ENCODE measurements at regions not wholly inside any gene's neighbourhood (a gene's known extent, or its start where the extent isn't known, plus 50 kb on each side); places are given as distances from the start of the nearest gene placed in this dataset.
"Not testable (repeated sequence)": the region's sequence is repeated elsewhere in the genome, so short reads cannot be mapped to it uniquely, and the experiment has no call there.

DNA sequence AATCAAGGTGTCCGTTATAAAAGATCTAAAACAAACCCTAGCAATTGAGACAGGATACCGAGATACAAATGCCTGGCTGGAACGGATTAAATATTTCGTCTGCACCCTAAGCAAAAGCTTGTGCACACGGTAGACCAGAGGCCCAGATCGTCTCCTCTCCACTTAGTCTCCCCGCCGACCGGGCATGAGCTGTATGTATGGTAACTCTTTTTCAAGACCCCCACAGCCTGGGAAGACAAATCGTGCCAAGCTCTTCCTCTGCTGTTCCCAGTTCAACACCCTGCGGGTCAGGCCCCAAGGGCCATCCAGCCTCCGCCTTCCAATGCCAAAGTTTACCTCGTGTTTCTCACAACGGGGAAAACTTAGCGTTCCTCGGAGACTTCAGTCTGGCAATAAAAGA lies 285.7 kb upstream of the GALNT17 start:
- DNase-seq (ENCODE audit: low read depth in 2 of 3, low spot score in 1 of 3): no peak

DNA sequence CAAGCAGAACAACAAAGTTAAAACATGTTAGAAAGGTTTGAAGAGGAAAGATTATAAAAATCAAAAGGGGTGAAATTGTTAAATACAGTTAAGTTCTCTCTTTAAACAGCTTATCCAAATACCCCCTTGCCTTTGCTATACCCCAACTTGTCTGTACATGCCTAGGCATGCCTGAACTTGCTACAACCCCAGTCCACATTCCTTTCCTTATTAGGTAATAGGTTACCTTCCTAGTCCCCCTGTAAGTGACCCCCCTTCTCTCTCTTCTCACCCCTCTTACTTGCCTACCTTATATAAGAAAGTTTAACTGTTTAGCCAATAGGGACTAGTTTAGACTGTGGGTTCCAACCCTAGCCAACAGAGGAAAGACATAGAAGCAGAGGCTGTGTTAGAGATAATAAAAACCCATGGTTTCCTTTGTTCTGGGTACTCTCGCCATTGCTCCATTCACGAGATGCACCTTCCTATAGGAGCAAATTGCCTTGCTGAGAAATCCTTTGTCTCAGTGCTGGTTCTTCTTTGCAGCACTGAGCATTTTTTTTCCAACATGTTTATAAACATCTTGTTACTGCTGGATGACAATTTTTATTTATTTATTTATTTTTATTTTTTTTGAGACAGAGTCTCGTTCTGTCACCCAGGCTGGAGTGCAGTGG lies 282.2 kb upstream of the GALNT17 start:
- no peak for DNase-seq (ENCODE audit: low read depth in 2 of 3, low spot score in 1 of 3)

DNA sequence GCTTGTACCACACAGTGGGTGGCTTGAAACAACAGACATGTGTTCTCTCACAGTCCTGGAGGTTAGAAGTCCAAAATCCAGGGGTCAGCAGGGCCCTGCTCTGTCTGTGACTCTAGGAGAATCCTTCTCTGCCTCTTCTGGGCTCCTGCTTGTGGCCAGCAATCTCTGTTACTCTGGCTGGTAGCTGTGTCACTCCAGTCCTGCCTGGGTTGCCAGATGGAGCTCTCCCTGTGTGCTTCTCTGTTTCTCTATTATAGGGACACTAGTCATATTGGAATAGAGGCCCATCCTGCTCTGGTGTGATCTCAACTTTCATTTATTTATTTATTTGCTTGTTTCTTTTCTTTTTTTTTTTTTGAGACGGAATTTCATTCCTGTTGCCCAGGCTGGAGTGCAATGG lies 276.6 kb upstream of the GALNT17 start:
- no peak for DNase-seq (ENCODE audit: low read depth in 2 of 3, low spot score in 1 of 3)

DNA sequence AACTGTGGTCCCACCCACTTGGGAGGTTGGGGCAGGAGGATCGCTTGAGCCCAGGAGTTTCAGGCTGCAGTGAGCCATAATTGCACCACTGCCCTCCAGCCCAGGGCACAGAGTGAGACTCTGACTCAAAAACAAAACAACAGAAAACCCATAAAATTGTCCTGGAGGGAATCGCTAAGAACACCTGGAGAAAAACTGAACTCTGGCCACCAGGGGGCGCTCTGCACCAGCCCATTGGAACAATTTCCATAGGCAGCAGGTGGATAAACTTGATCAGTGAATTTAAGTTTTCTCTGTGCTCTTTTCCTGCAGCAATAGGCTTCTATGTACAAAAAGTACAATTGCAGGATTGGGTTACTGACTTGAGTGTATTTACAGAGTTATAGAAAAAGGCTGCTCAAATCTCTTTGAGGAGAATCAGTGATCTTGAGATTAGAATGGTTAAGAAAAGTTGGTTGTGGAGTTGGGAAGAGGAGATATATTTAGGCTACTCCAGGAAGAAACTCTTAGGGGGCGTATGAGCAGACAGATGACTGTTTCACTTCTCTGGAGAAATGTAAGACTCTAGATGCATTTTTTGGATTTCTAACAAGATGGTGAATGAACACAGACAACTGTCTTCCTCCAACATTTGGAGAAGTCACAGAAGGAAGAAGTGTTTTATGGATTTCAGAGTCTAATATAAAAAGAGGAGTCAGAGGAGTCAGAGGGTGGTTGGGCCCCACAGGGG lies 274.9 kb upstream of the GALNT17 start:
- DNase-seq (ENCODE audit: low read depth in 2 of 3, low spot score in 1 of 3): peak; percentile 37 to 56 (median 49)

DNA sequence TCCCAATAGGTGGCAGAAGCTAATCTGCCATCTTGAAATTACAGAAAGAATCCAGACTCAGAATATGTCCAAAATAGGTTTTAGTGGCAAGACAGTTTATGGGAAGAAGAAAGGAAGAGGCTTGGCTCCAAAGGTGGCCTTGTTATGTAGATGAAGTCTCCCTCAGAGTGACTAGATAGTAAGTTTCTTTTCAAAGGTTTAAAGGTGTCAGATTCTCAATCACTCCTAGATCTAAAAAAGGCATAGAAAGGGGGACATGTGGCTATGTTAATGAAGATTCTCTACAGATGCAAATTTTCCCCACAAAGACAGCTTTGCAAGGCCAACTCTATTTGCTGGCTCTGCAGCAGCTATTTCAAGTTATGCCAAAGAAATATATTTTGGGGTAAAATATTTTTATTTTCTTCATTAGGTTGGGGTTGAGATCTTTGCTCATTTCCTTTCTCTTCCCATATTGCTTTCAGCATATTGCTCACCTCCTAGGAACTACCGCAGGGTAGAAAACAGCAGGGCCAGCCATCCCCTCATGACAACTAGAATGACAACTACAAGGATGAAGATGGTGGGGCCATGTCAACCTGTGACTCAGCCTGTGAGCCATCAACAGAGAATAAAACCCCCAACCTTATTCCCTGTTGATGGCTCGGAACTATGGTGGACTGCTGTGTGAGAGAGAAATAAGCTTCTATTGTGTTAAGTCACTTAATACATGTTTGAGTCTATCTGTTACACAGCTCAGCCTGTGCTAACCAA lies 274.0 kb upstream of the GALNT17 start:
- no peak for DNase-seq (ENCODE audit: low read depth in 2 of 3, low spot score in 1 of 3)

DNA sequence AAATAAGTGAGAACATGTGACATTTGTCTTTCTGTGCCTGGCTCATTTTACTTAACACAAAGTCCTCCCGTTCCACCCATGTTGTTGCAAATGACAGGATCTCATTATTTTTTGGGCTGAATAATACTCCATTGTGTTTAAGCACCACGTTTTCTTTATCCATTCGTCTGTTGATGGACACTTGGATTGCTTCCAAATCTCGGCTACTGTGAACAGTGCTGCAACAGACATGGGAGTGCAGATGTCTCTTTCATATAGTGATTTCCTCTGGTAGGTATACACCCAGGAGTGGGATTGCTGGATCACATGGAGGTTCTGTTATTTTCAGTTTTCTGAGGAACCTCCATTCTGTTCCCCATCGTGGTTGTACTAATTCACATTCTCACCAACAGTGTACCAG lies 264.4 kb upstream of the GALNT17 start:
- no peak for DNase-seq (ENCODE audit: low read depth in 2 of 3, low spot score in 1 of 3)

DNA sequence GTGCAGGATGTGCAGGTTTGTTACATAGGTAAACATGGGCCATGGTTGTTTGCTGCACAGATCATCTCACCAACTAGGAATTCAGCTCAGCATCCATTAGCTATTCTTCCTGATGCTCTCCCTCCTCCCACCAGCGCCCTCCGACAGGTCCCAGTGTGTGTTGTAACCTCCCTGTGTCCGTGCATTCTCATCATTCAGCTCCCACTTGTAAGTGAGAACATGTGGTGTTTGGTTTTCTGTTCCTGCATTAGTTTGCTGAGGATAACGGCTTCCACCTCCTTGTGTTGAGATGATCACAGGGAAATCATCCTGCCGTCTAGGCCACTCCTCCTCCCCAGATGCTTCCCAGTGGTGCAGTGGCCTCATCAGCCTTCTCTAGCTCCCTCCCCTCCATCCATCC lies 261.6 kb upstream of the GALNT17 start:
- DNase-seq (ENCODE audit: low read depth in 2 of 3, low spot score in 1 of 3): no peak

DNA sequence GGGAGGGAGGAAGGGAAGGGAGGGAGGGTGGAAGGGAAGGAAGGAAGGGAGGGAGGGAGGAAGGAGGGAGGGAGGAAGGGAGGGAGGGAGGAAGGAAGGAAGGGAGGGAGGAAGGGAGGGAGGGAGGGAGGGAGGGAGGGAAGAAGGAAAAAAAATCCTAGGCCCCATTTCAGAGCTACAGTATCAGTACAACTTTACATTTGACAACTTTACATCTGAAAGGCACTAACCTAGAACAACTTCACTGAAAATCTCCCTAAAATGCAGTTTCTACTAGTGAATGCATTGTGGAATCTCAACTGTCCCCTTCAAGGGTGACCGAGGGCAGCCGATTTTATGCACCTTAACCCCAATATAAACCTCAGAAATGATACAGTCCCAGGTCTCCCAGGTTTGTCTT lies 259.8 kb upstream of the GALNT17 start:
- no peak for DNase-seq (ENCODE audit: low read depth in 2 of 3, low spot score in 1 of 3)

DNA sequence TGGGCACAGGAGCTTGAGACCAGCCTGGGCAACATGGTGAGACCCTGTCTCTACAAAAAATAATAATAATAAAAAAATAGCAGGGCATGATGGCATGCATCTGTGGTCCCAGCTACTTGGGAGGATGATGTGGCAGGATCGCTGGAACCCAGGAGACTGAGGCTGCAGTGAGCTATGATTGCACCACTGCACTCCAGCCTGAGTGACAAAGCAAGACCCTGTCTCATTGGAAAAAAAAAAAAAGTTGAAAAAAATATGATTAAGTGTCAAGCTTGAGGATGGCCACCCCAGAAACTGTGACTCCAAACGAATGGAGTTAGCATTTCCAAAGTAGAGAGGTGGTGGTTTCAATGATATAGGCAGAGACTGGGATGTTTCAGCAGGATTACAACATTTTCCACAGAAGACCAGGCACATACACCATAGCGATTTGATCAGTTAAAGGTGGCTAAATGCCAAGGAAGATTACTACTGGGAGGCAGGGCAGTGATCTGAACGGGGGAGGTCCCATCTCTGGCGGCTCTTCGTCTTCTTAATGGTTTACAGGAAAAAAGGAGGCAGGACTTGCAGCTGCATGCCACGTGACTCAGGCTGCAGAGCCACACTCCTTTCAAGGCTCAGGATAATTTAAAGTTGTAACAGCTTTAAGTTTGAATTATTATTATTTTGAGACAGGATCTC lies 250.6 kb upstream of the GALNT17 start:
- no peak for DNase-seq (ENCODE audit: low read depth in 2 of 3, low spot score in 1 of 3)

DNA sequence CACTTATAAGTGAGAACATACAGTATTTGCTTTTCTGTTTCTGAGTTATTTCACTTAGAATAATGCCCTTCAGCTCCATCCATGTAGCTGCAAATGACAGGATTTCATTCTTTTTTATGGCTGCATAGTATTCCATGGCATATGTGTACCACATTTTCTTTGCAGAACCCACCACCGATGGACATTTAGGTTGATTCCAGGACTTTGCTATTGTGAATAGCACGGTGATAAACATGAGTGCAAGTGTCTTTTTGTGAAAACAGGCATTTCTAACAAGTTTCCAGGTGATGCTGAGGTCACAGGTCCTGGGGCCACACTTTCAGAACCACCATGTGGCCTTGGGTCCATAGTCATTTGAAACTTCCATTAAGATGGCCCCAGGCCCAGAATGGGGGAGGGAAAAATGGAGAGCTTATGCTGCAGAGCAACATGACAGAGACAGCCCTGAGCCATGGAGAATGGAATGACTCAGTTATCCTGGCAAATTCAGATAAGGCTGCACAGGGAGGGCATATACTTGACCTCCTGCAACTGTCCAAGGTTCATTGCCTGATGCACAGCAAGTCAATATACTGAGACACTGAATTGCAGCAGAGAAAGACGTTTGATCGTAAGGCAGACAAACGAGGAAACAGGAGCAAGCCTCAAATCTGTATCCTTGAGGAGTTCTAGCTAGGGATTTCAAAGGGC lies 248.0 kb upstream of the GALNT17 start:
- no peak for DNase-seq (ENCODE audit: low read depth in 2 of 3, low spot score in 1 of 3)

DNA sequence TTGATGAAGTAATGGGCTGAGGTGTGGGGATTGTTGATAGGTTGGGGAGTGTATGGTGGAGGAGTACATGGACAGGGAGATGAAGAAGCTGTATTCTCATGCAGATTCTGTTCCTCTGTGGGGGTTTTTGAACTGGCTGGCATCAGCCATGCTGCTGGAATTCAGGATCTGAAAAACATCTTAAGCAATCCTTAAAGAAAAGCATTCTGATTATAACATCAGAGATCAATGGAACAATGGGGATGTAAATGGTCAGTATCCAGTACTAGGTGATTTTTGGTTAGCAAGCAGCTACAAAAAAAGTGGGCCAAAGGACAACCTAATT lies 247.5 kb upstream of the GALNT17 start:
- no peak for DNase-seq (ENCODE audit: low read depth in 2 of 3, low spot score in 1 of 3)

DNA sequence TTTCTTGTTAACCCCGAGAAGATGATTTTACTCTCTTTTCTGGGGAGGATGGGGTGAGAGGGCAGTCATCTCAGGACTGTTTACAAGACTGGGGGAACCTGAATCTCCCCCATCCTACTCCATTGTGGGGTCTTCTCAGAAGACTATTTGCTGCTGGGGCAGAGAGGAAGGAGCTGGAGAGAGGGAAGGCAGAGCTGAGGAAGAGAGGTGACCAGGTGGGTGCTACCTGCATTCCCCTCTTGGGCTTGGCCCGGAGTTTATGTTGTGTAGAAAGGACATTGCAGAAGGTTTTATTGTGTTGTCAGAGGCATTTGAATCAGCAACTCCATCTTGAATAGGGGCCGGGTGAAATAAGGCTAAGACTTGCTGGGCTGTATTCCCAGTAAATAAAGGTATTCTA lies 247.1 kb upstream of the GALNT17 start:
- no peak for DNase-seq (ENCODE audit: low read depth in 2 of 3, low spot score in 1 of 3)

DNA sequence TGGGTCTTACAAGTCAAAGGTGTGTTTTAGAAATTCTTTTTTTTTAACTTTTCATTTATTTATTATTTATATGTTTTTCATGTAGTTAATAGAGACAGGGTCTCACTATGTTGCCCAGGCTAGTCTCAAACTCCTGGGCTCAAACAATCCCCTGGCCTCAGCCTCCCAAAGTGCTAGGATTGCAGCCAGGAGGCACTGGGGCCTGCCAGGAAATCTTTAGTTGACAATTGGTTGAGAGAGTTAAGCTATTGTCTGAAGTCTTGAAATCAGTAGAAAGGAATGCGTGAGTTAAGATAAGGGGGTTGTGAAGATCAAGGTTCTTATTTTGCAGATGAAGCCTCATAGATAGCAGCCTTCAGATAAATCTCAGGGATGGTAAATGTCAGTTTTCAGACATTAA lies 245.4 kb upstream of the GALNT17 start:
- no peak for DNase-seq (ENCODE audit: low read depth in 2 of 3, low spot score in 1 of 3)

DNA sequence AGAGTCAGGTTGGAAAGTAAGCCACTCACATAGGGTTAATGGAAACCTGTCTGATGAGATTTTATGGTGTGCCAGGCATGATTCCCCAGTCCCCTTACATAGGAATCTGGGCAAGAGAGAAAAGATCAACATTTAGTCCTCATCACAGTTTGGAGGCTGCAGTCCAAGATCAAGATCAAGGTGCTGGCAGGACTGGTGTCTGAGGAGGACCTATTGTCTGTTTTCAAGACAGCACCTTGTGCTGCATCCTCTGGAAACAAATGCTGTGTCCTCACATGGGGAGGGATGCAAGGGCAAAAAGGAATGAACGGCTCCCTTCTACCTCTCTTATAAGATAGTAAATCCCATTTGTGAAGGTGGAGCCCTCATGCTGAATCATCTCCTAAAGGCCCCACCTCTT lies 244.8 kb upstream of the GALNT17 start:
- no peak for DNase-seq (ENCODE audit: low read depth in 2 of 3, low spot score in 1 of 3)

DNA sequence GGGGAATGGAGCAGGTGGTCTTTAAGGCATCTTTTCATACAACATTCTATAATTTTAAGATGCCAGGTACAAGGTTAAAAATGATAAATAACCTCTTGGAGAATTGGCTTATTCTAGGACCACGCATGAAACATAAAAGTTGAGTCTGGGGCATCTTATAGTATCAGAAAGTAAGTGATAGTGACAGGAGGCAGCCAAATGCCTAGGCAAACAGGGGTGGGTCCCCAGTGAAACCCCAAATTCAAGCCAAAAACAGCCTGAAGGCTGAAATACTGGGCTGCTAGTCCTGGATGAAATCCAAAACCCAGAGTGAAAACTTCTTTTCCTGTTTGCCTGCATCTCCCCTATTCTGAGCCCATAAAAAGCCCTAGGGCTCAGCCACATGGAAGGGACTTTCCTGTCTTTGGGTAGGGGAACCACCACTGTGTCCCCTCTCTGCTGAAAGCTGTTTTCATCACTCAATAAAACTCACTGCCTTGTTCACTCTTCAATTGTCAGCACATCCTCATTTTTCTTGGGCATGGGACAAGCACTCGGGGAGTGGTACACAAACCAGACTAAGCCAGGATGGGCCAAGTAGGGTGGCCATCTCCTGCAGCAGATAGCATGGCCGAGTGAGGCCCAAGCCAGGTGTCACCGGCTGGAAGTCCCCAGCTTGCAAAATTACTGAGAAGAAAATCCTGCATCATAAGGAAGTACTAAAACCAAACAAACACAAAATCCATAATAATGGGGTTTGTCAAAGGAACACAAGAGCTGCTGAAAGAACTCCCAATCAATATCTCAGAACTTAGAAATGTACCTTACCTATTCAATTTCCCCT lies 241.6 kb upstream of the GALNT17 start:
- DNase-seq (ENCODE audit: low read depth in 2 of 3, low spot score in 1 of 3): no peak

DNA sequence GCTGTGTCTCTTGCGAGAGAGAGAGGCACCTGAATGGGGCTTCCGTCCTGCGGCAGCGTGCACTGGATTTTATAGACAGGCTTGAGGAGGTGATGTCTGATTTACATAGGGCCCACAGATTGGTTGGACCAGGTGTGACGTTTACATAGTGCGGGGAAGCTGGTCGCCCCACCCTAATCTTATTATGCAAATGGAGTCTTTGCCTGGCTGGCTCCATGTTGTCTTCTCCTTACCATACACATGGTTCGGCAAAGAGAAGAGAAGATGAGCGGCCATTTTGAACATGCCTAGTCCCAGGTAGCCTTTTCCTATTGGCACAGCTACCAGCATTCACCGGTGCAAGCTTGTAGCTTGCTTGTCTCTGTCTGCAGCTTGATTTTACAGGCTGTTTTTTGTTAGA lies 238.5 kb upstream of the GALNT17 start:
- DNase-seq (ENCODE audit: low read depth in 2 of 3, low spot score in 1 of 3): no peak

DNA sequence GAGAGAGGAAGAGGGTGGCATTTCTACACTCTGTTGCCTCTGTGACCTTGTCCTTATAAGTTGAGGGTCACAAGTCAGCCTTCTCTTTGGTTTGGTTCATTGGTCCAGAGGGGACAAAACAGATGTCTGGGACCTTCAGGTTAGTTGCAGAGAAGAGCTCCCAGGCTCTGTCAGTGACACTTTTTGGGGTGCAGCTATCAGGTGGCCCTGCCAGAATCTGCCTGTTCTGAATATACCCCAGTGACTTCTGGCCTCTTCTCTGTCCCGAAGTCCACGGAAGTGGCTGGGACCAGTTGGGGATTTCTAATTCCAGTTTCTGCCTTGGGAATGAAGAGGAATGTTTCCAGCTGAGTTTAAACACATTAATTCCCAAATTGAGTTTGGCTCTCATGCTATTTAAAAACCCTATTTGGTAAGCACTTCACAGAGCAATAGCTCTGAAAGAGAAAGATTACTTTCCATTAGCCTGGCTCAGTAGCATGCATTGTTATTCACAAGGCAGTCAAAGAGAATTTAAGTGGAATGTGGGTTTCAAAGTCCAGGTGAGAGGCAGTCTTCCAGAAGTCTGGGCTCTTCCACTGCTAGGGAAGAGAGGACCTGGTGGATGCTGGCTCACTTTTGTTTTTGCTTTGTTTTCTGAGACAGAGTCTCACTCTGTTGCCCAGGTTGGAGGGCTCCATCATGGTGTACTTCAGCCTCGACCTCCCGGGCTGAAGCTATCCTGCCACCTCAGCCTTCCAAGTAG lies 237.8 kb upstream of the GALNT17 start:
- DNase-seq (ENCODE audit: low read depth in 2 of 3, low spot score in 1 of 3): no peak

DNA sequence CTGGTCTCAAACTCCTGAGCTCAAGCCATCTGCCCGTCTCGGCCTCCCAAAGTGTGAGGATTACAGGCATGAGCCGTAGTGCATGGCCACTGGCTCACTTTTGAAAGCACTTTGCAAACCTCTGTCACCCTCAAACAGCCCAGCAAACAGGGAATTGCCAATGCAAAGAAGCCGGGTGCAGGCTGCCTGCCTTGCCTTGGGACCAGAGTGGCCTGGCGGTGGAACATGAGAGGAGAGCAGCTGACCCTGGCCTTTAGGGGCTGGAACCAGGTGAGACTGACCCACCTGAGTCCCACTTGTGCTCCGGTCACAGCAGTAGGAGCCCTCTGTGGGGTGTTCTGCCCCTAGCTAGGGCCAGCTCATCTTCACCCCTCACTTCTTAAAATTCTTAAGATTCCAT lies 237.1 kb upstream of the GALNT17 start:
- DNase-seq (ENCODE audit: low read depth in 2 of 3, low spot score in 1 of 3): no peak

DNA sequence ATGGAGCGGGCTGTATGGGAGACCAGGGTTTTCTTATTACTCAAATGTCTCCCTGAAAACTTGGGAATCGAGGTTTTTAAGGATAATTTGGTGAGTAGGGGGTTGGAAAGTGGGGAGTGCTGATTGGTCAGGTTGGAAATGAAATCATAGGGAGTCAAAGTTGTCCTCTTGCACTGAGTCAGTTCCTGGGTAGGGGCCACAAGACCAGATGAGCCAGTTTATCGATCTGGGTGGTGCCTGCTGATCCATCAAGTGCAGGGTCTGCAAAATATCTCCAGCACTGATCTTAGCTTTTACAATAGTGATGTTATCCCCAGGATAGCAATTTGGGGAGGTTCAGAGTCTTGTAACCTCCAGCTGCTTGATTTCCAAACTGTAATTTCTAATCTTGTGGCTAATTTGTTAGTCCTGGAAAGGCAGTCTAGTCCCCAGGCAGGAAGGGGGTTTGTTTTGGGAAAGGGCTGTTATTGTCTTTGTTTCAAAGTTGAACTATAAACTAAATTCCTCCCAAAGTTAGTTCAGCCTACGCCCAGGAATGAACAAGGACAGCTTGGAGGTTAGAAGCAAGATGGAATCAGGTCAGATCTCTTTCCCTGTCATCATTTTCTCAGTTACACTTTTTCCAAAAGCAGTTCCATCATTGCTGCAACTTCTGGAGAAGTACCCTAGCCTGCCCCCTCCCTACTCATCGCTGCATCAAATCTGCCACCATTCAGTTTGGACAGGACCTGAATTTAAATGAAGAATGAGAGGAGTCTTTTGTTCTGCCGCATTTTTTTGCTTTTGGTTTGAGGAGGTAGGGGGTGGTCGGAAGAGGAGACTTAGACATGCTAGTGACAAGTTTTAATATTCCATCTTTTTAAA lies 236.4 kb upstream of the GALNT17 start:
- not testable (repeated sequence) for DNase-seq (ENCODE audit: low read depth in 2 of 3, low spot score in 1 of 3)

Data from stimulated activated CD4-positive, alpha-beta T cell treated with anti-CD3 and anti-CD28 coated beads, Interleukin-12 subunit alpha, Interleukin-12 subunit beta, amount 100 ng/mL, for 48 hours (primary cell).